Iris pigment epithelial cell (primary cell): ENCODE measurements at regions not wholly inside any gene's neighbourhood (a gene's known extent, or its start where the extent isn't known, plus 50 kb on each side); places are given as distances from the start of the nearest gene placed in this dataset.

ENCODE experiments used
- DNase-seq: peaks from one replicate; pipeline ENCODE4 v3.0.0-alpha.2; 2011; ENCODE audit warnings: low read depth

GRCh38 chr9:72431036-72431435 is 66.0 kb upstream of the ZFAND5 start:
- DNase-seq, result no peak

GRCh38 chr9:72428329-72428728 is 63.3 kb upstream of the ZFAND5 start:
- DNase-seq, result peak; percentile 54

- DNase-seq, result no peak
These were observed 62.8 kb upstream of the ZFAND5 start for GRCh38 chr9:72427801-72428200.

- DNase-seq, result no peak
These were observed 59.1 kb upstream of the ZFAND5 start for GRCh38 chr9:72424131-72424530.

- no peak for DNase-seq
These were observed 57.2 kb upstream of the ZFAND5 start for GRCh38 chr9:72422214-72422613.

GRCh38 chr9:72420783-72421182 is 55.8 kb upstream of the ZFAND5 start:
- DNase-seq, result no peak

- no peak for DNase-seq
These were observed 50.9 kb upstream of the ZFAND5 start for GRCh38 chr9:72415948-72416347.

- DNase-seq, result no peak
These were observed 50.2 kb upstream of the ZFAND5 start for GRCh38 chr9:72415163-72415562.
